BJ (cell line): ENCODE measurements at regions not wholly inside any gene's neighbourhood (a gene's known extent, or its start where the extent isn't known, plus 50 kb on each side); places are given as distances from the start of the nearest gene placed in this dataset.

Source experiments
- CTCF ChIA-PET: fragments of 350-600 bp; formaldehyde crosslinking; extraction: SDS; loops from one replicate; lab custom pipeline; 2021; ENCODE audit warnings: antibody characterized with exemption, inconsistent platforms; lab: Yijun Ruan, JAX
- POLR2A ChIA-PET: fragments of 300-600 bp; sonication (Branson Sonifier 250); formaldehyde crosslinking; extraction: SDS; loops from one replicate; lab custom pipeline; 2021; ENCODE audit warnings: antibody characterized with exemption; lab: Charles Lee
- DNase-seq: peaks from one replicate; pipeline ENCODE4 v3.0.0-alpha.2; 2011; ENCODE audit warnings: low read depth
- H3K27me3 ChIP-seq: 2 replicates; pipeline ENCODE4 v1.6.0; 2011; ENCODE audit warnings: low read length; ENCODE audit not compliant: control insufficient read depth, insufficient read depth
- H3K36me3 ChIP-seq: 2 replicates; pipeline ENCODE4 v1.5.1; 2011; ENCODE audit warnings: low read length; ENCODE audit not compliant: control insufficient read depth, insufficient read depth
- H3K4me3 ChIP-seq: 2 replicates; pipeline ENCODE4 v1.5.1; 2011; ENCODE audit warnings: low read depth, mild to moderate bottlenecking, control low read depth, low read length
- TF ChIP-seq, protein P1 (sequence below): IDR thresholded peaks from 2 replicates; pipeline ENCODE4 v1.5.1; 2011; ENCODE audit warnings: low read depth, mild to moderate bottlenecking, control low read depth, inconsistent platforms, low read length, moderate library complexity; ENCODE audit not compliant: insufficient read depth

DNA sequence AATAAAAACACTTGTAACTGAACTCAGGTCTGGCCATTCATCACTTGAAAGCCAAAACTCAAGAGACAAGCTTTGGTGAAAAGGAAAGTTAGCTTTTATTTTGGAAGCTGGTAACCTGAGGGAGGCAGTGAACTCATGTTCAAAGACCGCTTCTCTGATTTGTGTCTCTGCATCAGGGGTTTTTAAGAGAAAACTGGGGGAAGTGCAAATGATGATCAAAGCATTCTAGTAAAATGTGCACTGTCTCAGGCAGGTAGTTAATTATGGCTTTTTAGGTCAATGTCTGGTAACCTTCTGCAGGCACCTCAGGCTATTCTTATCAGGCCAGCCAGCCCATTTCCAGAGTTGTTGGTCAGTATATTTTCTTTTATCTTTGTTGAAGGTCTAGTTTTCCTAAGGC lies 162.2 kb downstream of the SYT10 start:
- Histone ChIP-seq H3K27me3 (no peaks in the 10 kb centered on the region), H3K36me3 (no peaks in the 10 kb centered on the region), H3K4me3 (no peak overlapping the region)
- ChIA-PET POLR2A (no interaction called here), CTCF (no interaction called here)
- TF ChIP-seq, protein P1, sequence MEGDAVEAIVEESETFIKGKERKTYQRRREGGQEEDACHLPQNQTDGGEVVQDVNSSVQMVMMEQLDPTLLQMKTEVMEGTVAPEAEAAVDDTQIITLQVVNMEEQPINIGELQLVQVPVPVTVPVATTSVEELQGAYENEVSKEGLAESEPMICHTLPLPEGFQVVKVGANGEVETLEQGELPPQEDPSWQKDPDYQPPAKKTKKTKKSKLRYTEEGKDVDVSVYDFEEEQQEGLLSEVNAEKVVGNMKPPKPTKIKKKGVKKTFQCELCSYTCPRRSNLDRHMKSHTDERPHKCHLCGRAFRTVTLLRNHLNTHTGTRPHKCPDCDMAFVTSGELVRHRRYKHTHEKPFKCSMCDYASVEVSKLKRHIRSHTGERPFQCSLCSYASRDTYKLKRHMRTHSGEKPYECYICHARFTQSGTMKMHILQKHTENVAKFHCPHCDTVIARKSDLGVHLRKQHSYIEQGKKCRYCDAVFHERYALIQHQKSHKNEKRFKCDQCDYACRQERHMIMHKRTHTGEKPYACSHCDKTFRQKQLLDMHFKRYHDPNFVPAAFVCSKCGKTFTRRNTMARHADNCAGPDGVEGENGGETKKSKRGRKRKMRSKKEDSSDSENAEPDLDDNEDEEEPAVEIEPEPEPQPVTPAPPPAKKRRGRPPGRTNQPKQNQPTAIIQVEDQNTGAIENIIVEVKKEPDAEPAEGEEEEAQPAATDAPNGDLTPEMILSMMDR = no peak
- no peak for DNase-seq

DNA sequence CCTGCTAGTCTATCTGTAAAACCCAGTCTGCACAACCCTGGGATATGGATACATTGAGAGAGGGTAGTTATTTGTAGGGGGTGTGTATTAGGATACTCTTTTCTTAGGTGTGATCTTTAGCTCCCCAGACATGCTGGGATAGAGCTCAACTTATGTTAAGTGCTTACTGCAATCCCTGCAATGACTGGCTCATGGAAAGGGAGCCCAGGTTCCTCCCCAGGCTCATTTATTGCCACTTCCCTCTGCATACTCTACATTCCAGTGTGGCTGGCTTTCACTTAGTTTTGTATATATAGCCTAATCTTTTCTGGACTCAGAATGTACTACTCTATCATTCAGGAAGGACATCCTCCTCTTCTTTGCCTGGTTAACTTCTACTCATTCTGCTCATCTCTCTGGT lies 172.0 kb downstream of the SYT10 start:
- CTCF ChIA-PET = no interaction called here
- DNase-seq = no peak

DNA sequence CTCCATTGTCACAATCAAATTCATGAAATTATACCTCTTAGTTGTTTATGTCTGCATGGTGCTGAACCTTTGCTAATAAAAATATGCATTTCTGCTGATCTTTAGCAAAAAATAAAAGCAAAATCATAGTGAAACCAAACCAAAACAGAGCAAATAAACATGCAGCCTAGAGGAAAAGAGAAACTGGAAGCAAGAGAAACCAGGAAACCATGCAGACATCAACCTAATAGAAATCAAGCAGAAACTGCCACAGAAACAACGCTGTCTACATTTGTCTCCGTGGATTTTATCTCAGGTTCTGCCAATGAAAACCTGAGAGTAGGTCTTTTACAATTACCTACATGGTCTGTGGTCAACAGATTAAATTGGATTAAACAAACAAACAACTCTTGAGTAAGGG lies 173.7 kb downstream of the SYT10 start:
- ChIA-PET CTCF (no interaction called here), POLR2A (no interaction called here)
- Histone ChIP-seq H3K36me3 (no peaks in the 10 kb centered on the region), H3K27me3 (no peaks in the 10 kb centered on the region), H3K4me3 (no peak overlapping the region)
- no peak for DNase-seq
- TF ChIP-seq, protein P1 = no peak

More for the DNA sequence above, 172.0 kb downstream of the SYT10 start:
- Histone ChIP-seq H3K36me3 (no peaks in the 10 kb centered on the region), H3K4me3 (no peak overlapping the region), H3K27me3 (no peaks in the 10 kb centered on the region)
- POLR2A ChIA-PET = no interaction called here
- TF ChIP-seq, protein P1 = no peak

GRCh38 chr12:33265033-33265731 lies 174.4 kb downstream of the SYT10 start:
- no peak overlapping the region for H3K4me3 ChIP-seq
- DNase-seq = no peak
- CTCF ChIA-PET = no interaction called here
- TF ChIP-seq, protein P1 = no peak
- H3K36me3 ChIP-seq = no peaks in the 10 kb centered on the region
- no peaks in the 10 kb centered on the region for H3K27me3 ChIP-seq
- POLR2A ChIA-PET = no interaction called here

GRCh38 chr12:33253178-33253577 lies 186.4 kb downstream of the SYT10 start:
- Histone ChIP-seq H3K36me3 (no peaks in the 10 kb centered on the region), H3K4me3 (no peak overlapping the region), H3K27me3 (no peaks in the 10 kb centered on the region)
- DNase-seq = no peak
- TF ChIP-seq, protein P1 = no peak
- CTCF ChIA-PET = no interaction called here
- POLR2A ChIA-PET = no interaction called here
